ENCODE measurements at regions not wholly inside any gene's neighbourhood (a gene's known extent, or its start where the extent isn't known, plus 50 kb on each side); places are given as distances from the start of the nearest gene placed in this dataset.

GRCh38 chr6:33933101-33933500 is 129.3 kb upstream of the MLN start:
- H3K4me3 ChIP-seq (ENCODE audit: low read length) = no peak overlapping the region
- DNase-seq (ENCODE audit: low read depth) = no peak
- no peak for TF ChIP-seq CTCF (IDR thresholded peaks at IDR 0.05; ENCODE audit: insufficient read depth, low read depth, low read length, missing control alignments)

GRCh38 chr6:33931799-33932198 is 128.0 kb upstream of the MLN start:
- no peak for DNase-seq (ENCODE audit: low read depth)
- H3K4me3 ChIP-seq (ENCODE audit: low read length) = no peak overlapping the region
- TF ChIP-seq CTCF (IDR thresholded peaks at IDR 0.05; ENCODE audit: insufficient read depth, low read depth, low read length, missing control alignments) = no peak

GRCh38 chr6:33929575-33930288 is 125.9 kb upstream of the MLN start:
- H3K4me3 ChIP-seq (ENCODE audit: low read length) = no peak overlapping the region
- DNase-seq (ENCODE audit: low read depth) = no peak
- no peak for TF ChIP-seq CTCF (IDR thresholded peaks at IDR 0.05; ENCODE audit: insufficient read depth, low read depth, low read length, missing control alignments)

- peak; percentile 81 for DNase-seq (ENCODE audit: low read depth)
- TF ChIP-seq CTCF (IDR thresholded peaks at IDR 0.05; ENCODE audit: insufficient read depth, low read depth, low read length, missing control alignments) = no peak
Observed at GRCh38 chr6:33927616-33928015, 123.8 kb upstream of the MLN start.

GRCh38 chr6:33927112-33927511 is 123.3 kb upstream of the MLN start:
- no peak for TF ChIP-seq CTCF (IDR thresholded peaks at IDR 0.05; ENCODE audit: insufficient read depth, low read depth, low read length, missing control alignments)
- no peak for DNase-seq (ENCODE audit: low read depth)
- H3K4me3 ChIP-seq (ENCODE audit: low read length) = no peak overlapping the region

More at GRCh38 chr6:33927616-33928015, 123.8 kb upstream of the MLN start:
- H3K4me3 ChIP-seq (ENCODE audit: low read length) = no peak overlapping the region

- no peak for TF ChIP-seq CTCF (IDR thresholded peaks at IDR 0.05; ENCODE audit: insufficient read depth, low read depth, low read length, missing control alignments)
- no peak overlapping the region for H3K4me3 ChIP-seq (ENCODE audit: low read length)
- no peak for DNase-seq (ENCODE audit: low read depth)
Observed at GRCh38 chr6:33926451-33926850, 122.6 kb upstream of the MLN start.

- no peak for TF ChIP-seq CTCF (IDR thresholded peaks at IDR 0.05; ENCODE audit: insufficient read depth, low read depth, low read length, missing control alignments)
- no peak overlapping the region for H3K4me3 ChIP-seq (ENCODE audit: low read length)
- DNase-seq (ENCODE audit: low read depth) = no peak
Observed at GRCh38 chr6:33925936-33926335, 122.1 kb upstream of the MLN start.

Measured in epithelial cell of esophagus (primary cell).